ENCODE measurements at regions not wholly inside any gene's neighbourhood (a gene's known extent, or its start where the extent isn't known, plus 50 kb on each side); places are given as distances from the start of the nearest gene placed in this dataset.

DNA sequence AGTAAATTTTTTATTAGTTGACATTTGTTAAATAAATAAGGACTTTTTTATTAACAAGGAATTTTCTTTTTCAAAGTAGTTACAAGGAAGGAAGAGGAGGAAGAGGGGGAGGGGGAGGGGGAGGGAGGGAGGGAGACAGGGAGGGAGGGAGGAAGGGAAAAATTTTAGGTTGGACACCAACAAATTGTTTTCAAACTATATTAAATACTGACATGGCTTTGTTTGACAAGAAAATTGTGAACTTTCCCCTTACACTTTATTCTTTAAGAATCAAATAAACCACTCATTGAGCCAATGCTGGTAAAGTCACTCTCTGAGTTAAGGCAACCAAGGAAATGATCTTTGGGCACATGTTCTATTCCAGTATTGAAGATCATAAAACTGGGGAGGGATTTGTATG is 115.7 kb upstream of the PPP2R3A start:
- TF ChIP-seq, protein P1, sequence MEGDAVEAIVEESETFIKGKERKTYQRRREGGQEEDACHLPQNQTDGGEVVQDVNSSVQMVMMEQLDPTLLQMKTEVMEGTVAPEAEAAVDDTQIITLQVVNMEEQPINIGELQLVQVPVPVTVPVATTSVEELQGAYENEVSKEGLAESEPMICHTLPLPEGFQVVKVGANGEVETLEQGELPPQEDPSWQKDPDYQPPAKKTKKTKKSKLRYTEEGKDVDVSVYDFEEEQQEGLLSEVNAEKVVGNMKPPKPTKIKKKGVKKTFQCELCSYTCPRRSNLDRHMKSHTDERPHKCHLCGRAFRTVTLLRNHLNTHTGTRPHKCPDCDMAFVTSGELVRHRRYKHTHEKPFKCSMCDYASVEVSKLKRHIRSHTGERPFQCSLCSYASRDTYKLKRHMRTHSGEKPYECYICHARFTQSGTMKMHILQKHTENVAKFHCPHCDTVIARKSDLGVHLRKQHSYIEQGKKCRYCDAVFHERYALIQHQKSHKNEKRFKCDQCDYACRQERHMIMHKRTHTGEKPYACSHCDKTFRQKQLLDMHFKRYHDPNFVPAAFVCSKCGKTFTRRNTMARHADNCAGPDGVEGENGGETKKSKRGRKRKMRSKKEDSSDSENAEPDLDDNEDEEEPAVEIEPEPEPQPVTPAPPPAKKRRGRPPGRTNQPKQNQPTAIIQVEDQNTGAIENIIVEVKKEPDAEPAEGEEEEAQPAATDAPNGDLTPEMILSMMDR (IDR thresholded peaks at IDR 0.05): no peak
- DNase-seq (ENCODE audit: low spot score): no peak
- no peak for ATAC-seq (ENCODE audit: low FRiP score)

DNA sequence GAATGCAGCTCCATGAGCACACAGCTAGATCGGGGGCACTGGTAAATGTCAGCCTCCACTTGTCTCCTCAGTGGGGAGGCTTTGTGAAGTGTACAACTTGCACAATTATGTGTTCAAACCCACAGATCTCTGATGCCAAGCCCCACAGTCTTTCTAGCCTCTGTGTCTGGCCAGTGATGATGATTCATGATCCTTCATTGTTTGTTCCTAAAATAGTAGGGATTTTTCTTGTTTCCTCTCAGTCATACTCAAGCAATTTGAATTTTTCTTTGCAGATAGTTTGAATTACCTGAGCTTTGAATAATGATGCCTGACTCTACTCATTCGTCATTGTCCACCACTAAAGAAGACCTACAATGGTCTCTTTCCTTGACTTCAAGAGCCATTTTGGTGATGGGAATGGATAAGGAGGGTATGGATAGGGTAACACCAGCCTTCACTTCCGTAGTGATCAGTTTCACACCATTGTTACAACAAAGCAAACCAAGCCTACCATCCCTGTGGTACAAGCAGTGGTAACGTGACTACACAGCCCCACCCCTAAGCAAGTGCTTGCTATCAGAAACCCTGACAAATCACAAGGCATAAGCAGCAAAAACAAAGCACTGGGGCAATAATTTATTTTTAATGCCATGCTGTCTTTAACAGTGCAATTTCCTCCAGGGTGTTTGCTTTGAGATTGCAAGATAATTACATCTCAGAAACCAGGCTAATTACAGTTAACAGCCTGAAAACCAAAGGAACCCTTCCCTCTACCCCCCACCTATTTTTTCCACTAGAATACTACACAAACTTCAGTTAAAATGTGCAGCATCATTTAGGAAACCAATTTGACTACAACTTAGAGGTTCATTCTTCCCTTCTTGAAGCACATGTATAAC is 114.1 kb upstream of the PPP2R3A start:
- ATAC-seq (ENCODE audit: low FRiP score): no peak
- no peak for DNase-seq (ENCODE audit: low spot score)
- TF ChIP-seq, protein P1 (IDR thresholded peaks at IDR 0.05): no peak

DNA sequence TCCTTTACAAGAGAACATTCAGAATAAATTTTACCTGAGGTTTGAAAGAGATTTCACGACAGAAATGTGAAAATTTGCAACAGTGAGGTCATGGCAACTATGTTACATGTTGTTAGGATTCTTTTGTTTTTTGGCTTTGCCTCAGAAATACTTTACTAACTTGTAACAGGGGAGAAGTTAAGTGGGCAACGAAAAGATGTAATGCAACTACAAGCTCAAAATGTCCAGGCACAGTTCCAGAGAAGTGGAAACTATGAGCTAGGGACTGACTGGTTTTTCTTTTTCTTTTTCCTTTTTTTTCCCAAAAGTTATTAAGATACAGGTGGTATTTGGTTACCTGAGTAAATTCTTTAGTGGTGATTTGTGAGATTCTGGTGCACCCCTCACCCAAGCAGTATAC is 111.5 kb upstream of the PPP2R3A start:
- no peak for ATAC-seq (ENCODE audit: low FRiP score)
- TF ChIP-seq, protein P1 (IDR thresholded peaks at IDR 0.05): no peak
- no peak for DNase-seq (ENCODE audit: low spot score)

DNA sequence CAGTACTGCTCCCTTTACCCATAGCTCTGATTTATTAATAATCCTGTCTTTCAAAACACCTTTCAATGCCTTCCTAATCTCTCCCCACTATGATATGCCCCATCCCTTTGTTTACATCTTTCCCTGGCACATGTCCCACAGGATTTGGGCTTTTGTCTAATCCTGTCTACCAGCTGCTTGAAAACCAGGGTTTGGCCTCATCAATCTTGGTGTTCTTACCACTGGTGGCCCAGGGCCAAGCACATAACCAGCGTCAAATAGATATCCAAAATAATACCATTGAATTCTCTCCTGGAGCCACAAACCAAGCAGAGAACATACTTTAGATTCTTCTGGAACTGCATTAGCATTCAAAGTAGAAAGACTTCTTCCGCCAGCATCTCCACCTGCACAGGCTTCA is 104.8 kb upstream of the PPP2R3A start:
- TF ChIP-seq, protein P1 (IDR thresholded peaks at IDR 0.05): no peak
- no peak for DNase-seq (ENCODE audit: low spot score)
- no peak for ATAC-seq (ENCODE audit: low FRiP score)

DNA sequence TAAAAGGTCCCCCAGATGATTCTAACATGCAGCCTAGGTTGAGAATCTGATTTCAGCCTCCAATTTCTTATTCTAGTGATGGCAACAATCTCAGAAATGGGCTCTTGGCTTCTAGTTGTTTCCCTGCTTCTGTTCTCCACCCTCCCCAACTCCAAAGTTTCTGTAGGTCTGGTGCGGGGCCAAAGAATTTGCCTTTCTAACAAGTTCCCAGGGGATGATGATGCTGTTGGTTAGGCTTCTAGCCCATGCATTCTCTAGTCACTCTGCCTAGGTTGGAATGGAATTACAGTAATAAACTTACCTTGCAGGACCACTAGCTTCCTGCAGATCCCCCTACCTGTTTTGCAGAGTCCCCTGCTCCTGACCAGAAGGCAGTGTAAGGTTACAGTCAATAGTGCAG is 103.2 kb upstream of the PPP2R3A start:
- DNase-seq (ENCODE audit: low spot score) (no peak), ATAC-seq (ENCODE audit: low FRiP score) (no peak)
- TF ChIP-seq, protein P1 (IDR thresholded peaks at IDR 0.05): no peak

DNA sequence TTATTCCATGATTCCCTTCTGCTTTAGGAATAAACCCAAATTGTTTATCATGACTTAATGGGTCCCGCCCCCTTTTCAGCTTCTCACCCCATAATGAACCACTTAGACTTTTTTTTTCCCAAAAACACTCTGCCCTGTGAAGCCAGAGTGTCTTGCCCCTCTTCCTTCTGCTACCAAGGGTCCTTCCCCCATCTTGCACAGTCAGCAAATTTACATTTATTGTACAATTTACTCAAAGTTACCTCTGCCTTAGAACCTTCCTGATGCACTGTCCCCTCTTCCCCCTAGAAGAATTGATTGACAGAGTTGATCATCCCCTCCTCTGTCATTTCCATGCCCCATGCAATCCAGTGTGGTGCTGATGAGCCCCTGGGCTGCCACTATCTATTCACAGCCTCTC is 101.5 kb upstream of the PPP2R3A start:
- ATAC-seq (ENCODE audit: low FRiP score) (no peak), DNase-seq (ENCODE audit: low spot score) (no peak)
- TF ChIP-seq, protein P1 (IDR thresholded peaks at IDR 0.05): no peak

DNA sequence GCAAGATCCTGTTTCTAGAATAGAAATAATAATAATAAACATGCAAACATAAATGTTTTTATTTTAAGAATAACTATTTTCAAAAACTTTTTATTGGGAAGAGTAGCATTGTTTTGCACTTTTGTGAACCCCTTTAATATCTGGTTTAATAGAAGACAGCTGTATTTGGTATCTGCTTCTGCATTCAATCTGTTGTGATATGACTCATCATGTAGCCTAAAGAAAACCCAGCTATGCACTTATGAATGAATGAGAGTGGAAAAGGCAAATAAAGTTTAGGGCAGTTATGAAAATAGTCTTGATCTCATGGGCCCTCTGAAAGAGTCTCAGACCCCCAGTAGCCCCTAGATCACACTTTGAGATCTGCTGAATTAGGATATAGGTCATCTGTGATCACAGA is 100.4 kb upstream of the PPP2R3A start:
- TF ChIP-seq, protein P1 (IDR thresholded peaks at IDR 0.05): no peak
- DNase-seq (ENCODE audit: low spot score) (no peak), ATAC-seq (ENCODE audit: low FRiP score) (no peak)

All from omental fat pad (tissue), 3 donors.